Muscle of arm (tissue), 1 donor: ENCODE measurements at regions not wholly inside any gene's neighbourhood (a gene's known extent, or its start where the extent isn't known, plus 50 kb on each side); places are given as distances from the start of the nearest gene placed in this dataset.
"Not testable (repeated sequence)": the region's sequence is repeated elsewhere in the genome, so short reads cannot be mapped to it uniquely, and the experiment has no call there.

ENCODE experiments used
- DNase-seq: peaks from one replicate; pipeline ENCODE4 v3.0.0-alpha.2; 2013

GRCh38 chr17:34012709-34013375 is 242.2 kb upstream of the CCL2 start:
- no peak for DNase-seq

GRCh38 chr17:34015253-34015652 is 239.8 kb upstream of the CCL2 start:
- no peak for DNase-seq

- no peak for DNase-seq
Observed at GRCh38 chr17:34024386-34024785, 230.7 kb upstream of the CCL2 start.

- no peak for DNase-seq
Observed at GRCh38 chr17:34024806-34025551, 230.1 kb upstream of the CCL2 start.

- DNase-seq, result not testable (repeated sequence)
Observed at GRCh38 chr17:34030601-34031000, 224.5 kb upstream of the CCL2 start.

GRCh38 chr17:34032305-34032704 is 222.8 kb upstream of the CCL2 start:
- not testable (repeated sequence) for DNase-seq

GRCh38 chr17:34038786-34039185 is 216.3 kb upstream of the CCL2 start:
- DNase-seq, result not testable (repeated sequence)

GRCh38 chr17:34039213-34039612 is 215.9 kb upstream of the CCL2 start:
- not testable (repeated sequence) for DNase-seq

- DNase-seq, result not testable (repeated sequence)
Observed at GRCh38 chr17:34039759-34040555, 215.1 kb upstream of the CCL2 start.

GRCh38 chr17:34045990-34046389 is 209.1 kb upstream of the CCL2 start:
- no peak for DNase-seq

GRCh38 chr17:34051046-34051445 is 204.0 kb upstream of the CCL2 start:
- DNase-seq, result no peak

- DNase-seq, result no peak
Observed at GRCh38 chr17:34054495-34054894, 200.6 kb upstream of the CCL2 start.

- no peak for DNase-seq
Observed at GRCh38 chr17:34055606-34056005, 199.5 kb upstream of the CCL2 start.

- DNase-seq, result no peak
Observed at GRCh38 chr17:34059423-34060220, 195.5 kb upstream of the CCL2 start.

GRCh38 chr17:34066528-34066927 is 188.6 kb upstream of the CCL2 start:
- no peak for DNase-seq

- no peak for DNase-seq
Observed at GRCh38 chr17:34067011-34067410, 188.1 kb upstream of the CCL2 start.

- no peak for DNase-seq
Observed at GRCh38 chr17:34068571-34068970, 186.5 kb upstream of the CCL2 start.

- DNase-seq, result no peak
Observed at GRCh38 chr17:34070712-34071111, 184.4 kb upstream of the CCL2 start.

GRCh38 chr17:34071886-34072420 is 183.1 kb upstream of the CCL2 start:
- no peak for DNase-seq

GRCh38 chr17:34075076-34075475 is 180.0 kb upstream of the CCL2 start:
- DNase-seq, result no peak
